GM18519 (cell line): ENCODE measurements at regions not wholly inside any gene's neighbourhood (a gene's known extent, or its start where the extent isn't known, plus 50 kb on each side); places are given as distances from the start of the nearest gene placed in this dataset.
"Not testable (repeated sequence)": the region's sequence is repeated elsewhere in the genome, so short reads cannot be mapped to it uniquely, and the experiment has no call there.

Experiments used
- ATAC-seq: cut with Tn5 transposase; IDR thresholded peaks from one replicate; pipeline ENCODE4 v1.9.1; 2021; ENCODE audit warnings: mild to moderate bottlenecking, moderate library complexity; ENCODE audit not compliant: unreplicated experiment, low FRiP score

DNA sequence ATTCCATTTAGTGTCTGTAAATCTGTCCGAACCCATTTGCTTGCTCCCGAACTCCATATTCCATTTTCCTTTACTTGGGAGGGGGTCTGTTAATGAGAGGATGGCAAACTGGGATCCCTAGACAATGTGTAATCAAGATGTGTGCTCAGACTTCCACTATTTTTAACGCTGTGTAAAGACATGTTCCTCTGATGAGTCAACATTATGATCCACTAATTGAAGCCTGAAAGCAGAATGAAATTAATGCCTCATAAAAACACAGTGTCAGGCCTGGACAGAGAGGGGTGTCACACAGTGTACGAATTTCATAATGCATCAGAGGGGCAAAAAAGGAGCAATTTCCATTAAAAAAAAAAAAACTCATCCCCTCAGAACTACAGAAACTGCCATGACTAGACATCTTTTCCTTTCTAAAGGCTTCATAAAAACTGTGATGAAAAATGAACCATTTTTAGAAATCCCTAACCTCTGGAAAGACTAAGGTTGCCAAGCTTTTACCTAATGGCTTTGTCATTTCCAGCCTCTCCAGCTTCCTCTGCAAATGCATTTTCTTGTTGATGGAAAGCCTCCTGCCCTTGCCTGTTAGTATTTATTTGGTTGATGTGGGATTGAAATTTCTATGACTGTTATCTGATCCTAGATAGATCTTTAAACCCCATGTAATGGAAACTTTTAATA, 209.2 kb upstream of the DCC start:
- ATAC-seq = no peak

DNA sequence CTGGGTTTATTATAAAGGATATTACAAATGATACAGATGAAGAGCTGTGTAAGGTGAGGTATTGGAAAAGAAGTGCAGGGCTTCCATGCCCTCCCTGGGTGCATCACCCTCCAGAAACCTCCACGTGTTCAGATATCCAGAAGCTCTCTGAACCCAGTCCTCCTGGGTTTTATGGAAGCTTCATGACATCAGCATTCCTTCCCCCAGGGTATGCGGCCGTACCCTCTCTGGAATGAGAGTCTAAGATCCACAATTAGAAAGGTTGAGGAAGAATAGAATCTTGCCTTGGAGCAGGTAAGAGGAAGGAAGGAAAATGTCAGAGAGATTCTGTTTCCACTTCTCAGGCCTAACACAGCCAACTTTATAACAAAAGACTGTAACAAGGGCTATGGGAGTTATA, 208.2 kb upstream of the DCC start:
- no peak for ATAC-seq

DNA sequence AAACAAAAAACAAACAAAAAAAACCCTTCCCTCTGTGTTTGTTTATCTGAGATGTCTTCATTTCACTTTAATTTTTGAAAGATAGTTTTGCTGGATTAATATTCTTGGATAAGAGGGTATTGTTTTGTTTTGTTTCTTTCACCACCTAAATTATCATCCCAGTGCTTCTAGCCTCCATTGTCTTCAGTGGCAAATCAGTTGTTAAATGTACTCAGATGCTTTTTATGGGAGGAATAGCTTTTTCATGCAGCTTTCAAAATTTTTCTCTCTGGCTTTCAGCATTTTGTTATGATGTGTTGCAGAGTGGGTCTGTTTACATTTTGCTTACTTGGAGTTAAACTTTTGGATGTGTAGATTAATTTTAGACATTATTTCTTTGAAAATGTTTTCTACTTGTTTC, 203.5 kb upstream of the DCC start:
- no peak for ATAC-seq

DNA sequence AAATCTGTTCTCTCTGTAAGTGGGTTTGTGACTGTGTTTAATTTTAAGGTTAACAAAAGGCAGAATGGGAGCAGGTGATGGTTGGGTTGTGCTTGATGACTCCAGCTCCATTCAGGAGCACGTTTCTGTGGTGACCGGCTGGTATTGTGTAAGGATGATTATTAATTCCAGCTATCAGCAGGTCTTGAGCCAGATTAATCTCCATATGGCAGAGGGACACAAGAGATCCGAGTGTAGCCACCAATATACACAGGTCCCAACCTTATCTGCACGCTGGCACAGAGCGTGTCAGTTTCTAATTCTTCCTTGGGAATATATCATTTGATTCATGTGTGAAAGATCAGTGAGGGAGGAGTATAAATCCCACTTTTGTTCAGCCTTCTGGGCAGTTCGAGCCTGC, 199.0 kb upstream of the DCC start:
- no peak for ATAC-seq

DNA sequence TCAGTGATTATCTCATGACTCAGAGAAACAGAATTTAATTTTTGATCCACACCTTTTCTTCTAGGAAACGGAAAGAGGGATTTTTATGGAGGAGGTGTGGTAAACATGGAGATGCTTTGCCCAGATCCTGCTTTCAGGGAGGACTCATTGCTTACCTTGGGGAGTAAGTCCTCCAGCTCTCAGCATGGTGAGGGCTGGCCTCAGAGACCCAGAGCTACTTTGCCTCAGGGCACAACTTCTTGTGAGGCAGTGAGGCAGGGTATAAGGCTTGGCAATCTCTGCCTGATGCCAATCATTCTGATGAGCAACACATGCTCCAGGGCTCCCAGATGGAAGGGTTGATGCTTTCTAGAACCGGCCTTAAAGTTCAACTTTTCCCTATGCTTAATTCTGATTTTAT, 189.9 kb upstream of the DCC start:
- no peak for ATAC-seq

DNA sequence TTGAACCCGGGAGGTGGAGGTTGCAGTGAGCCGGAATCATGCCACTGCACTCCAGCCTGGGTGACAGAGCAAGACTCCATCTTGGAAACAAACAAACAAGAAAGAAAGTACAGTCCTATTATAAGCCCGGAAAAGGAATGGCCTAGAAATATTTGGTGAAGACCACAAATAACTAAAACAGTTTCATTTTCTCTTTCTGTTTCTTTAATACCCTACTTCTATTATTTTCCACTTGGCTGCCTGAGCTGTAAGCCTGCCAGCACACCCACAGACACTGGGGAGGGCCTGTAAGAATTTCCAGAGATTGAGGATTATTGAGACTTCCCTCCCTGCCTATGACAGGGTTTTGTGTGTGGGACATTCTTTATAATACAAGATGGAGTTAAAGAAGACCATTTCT, 188.0 kb upstream of the DCC start:
- ATAC-seq = no peak

DNA sequence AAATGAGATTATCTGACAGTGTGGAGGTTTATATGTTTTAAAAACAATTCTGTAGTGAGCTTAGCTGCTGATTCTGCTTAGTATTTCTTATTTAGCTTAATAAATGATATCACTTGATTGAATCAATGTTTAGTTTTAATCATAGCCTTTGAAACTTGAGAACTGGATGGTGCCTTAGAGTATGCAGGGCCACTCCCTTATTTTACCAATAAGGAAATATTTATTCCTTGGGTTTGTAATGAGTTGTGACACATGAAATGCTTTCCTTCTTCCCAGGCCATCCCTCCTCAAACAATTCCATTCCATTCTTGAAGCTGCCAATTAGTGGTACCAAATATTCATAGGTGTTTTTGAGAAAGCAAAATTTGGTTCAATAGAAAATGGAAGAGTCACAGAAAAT, 183.8 kb upstream of the DCC start:
- ATAC-seq = no peak

DNA sequence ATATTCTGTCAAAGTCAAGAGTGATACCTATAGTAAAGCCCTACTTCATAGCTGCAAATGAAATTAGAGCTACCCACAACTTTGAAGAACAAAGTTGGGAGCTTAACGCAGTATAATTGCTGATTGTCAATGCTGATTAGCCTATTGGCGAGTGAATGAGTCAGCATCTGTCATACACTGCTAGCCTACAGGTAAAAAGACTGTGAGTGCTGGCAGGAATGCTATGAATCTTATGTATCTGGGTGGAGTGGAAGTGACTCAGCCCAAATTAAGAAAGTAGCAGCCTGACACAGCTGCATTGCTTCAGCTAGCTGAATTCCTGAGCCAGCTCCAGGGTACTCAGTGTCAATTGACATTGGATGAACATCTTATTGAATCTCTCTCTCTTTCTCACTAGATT, 179.4 kb upstream of the DCC start:
- ATAC-seq = no peak

DNA sequence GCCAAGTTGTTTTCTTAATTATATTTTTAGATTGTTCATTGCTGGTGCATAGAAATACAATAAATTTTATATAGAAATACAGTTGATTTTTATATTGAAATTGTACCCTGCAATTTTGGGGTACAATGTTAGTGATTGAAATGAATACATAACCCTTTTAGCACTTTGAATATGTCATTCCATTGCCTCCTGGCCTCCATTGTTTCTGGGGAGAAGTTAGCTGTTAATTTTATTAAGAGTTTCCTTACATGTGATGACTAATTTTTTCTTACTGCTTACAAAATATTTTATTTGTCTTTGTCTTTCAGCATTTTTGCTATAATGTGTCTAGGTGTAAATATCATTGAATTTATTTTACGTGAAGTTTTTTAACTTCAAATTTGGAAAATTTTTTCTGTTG, 176.5 kb upstream of the DCC start:
- ATAC-seq = no peak

DNA sequence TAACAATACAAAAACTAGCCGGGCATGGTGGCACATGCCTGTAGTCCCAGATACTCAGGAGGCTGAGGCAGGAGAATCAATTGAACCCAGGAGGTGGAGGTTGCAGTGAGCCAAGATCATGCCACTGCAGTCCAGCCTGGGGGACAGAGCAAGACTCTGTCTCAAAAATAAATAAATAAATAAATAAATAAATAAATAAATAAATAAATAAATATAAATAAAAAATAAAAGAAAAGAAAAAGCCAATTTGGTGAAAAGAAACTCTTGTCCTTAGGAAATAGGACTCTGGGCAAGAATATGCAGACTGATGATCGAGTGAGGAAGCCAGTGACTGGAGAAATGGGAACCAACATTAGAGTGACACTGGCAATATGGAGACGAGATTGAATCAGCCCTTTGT, 171.9 kb upstream of the DCC start:
- ATAC-seq = not testable (repeated sequence)

DNA sequence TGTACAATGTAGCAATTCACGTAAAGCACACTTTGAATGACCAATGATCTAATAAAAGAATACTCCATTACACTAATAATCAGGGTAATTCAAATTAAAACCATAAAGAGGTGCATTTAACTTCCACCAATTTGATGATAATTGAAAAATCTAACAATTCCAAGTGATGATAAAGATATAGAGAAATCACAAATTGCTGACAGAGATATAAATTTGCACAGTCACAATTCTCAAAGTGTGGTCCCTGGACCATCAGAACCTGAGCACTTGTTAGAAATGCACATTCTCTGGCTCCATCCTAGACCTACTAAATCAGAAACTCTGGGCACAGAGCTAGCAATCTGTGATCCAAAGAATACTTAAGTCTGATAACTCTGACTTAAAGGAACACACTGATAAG, 165.8 kb upstream of the DCC start:
- no peak for ATAC-seq

DNA sequence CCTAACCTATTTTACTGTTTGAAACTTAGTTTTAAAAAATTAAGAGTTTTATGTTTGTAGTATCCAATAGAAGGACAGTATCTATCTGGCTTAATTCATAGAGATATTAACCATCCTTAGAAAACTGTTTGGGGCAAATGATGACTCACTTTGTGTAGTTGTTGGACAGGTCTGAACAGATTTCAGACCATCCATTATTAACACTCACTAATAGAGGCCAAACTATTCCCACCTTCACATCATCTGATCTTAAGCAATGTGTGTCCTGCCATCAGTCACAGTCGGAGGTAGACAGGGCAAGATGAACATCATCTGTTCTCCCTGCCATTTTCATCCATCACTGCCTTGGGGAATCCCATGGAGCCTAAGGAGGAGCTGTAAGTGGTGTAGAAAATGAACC, 164.6 kb upstream of the DCC start:
- no peak for ATAC-seq

DNA sequence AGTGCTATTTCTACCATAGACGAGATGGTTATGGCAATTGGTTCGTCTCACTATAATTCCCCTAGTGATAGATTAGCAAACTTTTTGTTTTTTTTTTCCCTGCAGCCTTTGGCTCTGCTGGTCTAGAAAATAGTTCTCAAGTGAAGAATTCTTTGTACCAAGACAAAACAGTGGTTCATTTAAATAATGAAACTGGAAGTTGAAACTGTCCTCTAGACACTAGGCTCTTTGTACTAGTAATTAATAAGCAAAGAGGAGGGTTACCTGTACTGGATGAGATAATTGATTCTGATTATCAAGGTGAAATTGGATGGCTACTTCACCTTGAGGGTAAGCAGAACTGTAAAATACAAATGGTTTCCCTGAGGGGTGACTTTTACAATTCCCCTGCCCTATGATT, 156.9 kb upstream of the DCC start:
- ATAC-seq = no peak

DNA sequence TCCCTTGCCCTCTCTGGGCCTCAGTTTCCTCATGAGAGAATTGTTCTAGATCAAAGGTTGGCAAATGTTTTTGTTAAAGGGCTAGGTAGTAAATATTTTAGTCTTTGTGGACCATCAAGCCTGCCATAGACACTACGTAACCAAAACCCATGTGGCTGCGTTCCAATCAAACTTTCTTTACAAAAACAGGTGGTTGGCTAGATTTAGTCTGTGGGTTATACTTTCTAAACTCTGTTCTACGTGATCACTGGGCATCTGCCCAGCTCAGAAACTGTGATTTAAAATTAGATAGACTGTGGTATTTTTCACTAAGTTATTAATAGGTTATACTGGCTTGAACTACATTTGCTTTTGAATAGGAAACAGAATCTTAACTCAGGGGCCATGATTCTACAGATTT, 149.8 kb upstream of the DCC start:
- ATAC-seq = no peak

DNA sequence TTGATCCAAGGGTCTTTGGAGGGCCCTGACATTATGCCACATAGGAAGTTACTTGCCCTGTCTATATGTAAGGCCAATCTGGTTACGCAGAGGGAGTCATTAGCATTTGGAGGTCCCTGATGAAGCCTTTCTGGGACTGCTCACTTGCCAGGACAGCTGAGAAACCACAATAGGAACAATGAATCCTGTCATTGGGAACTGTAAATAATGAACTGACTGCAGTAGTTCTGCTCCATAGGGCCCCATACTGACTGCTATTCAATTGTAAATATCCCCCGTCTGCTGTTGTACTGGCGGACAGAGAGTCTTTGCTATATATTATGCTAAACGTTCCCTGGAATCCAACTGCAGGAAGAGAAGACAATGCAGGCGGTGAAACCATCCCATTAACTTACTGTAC, 149.4 kb upstream of the DCC start:
- ATAC-seq = no peak

DNA sequence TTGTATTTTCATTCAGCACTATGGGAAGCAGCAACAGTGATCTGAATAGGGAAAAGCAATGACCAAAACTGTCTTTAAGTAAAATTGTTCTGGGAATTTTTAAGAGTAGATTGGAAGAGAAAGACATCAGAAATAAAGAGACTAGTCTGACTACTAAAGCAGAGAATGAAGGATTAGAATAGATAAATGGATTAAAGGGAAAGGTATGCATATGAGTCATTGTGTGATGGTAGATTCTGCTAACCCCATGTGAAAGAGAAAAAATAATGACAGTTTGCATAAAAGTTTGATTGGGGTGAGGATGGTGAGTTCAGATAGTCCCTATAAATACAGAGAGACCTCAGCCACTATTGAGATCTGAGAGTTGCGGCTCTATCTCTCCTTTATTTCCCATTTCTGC, 139.6 kb upstream of the DCC start:
- no peak for ATAC-seq

DNA sequence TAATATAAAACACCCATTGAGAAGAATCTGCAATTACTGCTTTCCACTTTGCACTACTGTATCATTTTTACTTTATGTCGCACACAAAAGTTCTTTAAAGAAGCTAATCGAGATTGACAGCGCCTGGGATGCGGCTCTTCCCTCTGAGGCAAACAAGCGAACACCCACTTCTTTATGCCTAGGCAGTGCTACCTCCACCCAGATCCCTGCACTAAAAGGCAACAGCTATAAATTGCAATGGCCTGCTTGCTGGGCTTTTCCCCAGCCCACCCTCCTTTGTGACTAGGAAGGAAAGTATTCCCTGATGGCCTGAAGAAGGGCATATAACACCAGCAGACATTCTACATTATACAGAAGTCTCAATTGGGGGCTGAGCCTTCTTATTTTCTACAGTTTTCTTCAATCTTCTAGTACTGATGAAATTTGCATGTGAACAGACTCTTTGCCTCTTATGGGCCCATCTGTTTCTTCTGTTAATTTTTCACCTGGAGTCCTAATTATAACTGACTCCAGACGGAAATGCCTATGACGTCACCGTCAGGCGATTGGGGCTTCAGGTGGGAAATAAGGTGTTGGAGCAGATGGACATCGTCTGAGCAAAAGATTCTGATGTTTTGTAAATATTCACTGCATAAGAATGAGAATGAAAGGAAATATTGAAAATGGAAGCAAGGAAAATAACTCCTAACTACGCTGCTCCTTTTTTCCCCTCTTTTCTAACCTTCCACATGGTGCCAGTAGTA, 138.9 kb upstream of the DCC start:
- no peak for ATAC-seq

DNA sequence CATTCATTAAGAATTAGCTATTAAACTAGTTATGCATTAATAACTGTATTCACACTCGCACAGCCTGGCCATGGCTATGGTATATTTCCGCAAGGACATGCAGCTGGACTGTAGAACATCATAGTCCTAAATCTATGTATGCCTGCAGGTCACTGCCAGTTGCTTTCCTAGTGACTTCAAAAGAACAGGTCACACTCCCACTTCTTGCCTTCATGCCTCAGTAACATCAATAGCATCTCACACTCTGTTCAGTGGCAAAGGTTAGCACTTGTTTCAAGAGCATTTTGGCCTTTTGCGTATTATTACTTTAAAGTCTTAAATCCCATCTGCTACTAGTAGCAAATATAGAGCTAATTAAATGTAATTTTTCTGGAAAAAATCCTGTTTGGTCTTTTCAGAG, 131.4 kb upstream of the DCC start:
- no peak for ATAC-seq

DNA sequence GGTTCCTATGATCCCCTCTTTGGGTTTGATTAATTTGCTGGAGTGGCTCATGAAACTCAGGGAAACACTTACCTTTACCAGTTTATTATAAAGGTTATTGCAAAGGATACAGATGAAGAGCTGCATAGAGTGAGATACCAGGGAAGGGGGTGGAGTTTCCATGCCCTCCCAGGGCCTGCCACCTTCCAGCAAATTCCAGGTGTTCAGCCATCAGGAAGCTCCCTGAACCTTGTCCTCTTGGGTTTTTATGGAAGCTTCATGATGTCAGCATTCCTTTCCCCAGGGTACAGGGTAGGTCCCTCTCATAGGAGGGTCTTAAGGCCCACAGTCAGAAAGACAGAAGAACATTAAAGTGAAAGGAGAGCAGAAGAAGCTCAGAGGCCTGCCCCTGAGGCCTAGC, 123.9 kb upstream of the DCC start:
- no peak for ATAC-seq

DNA sequence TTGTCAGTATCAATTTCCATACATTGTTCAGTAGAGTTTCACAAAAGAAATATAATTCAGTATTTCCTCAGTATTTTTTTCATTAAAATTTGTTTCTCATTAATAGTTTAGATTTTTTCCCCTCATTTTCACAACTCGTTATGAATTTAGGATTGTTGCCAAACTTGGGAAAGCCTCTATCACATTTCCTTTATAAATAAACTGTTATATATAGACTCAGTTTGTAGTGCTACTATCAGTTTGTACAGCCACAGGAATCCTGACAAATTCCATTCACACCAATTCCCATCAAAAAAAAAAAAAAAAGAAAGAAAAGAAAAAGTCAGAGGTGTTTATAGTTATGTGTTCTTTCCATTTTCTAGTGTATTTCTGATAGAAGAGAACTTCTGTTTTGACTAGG, 123.3 kb upstream of the DCC start:
- no peak for ATAC-seq

DNA sequence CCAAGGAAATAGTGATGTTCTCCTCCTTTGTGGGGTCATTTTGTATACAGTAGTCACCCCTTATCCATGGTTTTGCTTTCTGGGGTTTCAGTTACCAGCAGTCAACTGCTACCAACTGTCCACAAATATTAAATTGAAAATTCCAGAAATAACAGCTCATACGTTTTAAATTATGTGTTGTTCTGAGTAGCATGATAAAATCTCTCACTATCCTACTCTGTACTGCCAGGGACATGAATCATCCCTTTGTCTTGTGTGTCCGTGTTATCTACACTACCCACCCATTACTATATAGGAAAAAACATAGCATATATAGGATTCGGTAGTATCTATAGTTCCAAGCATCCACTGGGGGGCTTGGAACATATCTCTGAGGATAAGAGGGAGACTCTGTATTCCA, 120.9 kb upstream of the DCC start:
- no peak for ATAC-seq

DNA sequence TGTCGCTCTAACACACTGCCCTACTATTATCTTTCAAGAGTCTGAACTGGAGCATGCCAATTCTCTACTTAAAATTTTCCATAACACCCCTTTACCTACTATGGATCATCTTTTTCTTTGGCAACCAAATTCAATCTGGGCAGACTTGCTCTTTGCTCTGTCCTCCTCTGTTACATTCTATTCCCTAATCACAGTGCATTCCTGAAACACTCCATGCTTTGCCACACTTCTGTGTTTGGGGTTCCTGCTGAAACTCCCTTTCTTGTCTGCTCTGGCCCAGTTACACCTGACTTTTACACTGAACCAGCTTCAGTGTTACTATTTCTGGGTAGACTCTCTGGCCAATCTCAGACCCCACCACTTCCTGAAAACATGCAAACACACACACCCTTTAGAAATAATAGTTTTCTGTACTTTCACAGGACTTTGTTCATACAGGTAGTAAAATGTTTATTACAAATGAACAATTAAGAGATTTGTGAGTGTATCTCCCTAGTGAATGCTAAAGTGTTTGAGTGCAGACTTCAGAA, 119.9 kb upstream of the DCC start:
- ATAC-seq = no peak
